ENCODE measurements at regions not wholly inside any gene's neighbourhood (a gene's known extent, or its start where the extent isn't known, plus 50 kb on each side); places are given as distances from the start of the nearest gene placed in this dataset.
A peak's percentile ranks its signal among the peaks of the same experiment; 100 is the strongest.
"Not testable (repeated sequence)": the region's sequence is repeated elsewhere in the genome, so short reads cannot be mapped to it uniquely, and the experiment has no call there.

GRCh38 chr3:177358091-177358976, 161.1 kb upstream of the TBL1XR1 start:
- peak; percentile 58 for DNase-seq (ENCODE audit: low spot score)

GRCh38 chr3:177358977-177359592, 161.8 kb upstream of the TBL1XR1 start:
- DNase-seq (ENCODE audit: low spot score): no peak

- DNase-seq (ENCODE audit: low spot score): peak; percentile 93
Measured at GRCh38 chr3:177359593-177360357, 162.5 kb upstream of the TBL1XR1 start.

GRCh38 chr3:177361081-177361938, 164.0 kb upstream of the TBL1XR1 start:
- no peak for DNase-seq (ENCODE audit: low spot score)

- DNase-seq (ENCODE audit: low spot score): no peak
Measured at GRCh38 chr3:177362626-177363025, 165.3 kb upstream of the TBL1XR1 start.

- no peak for DNase-seq (ENCODE audit: low spot score)
Measured at GRCh38 chr3:177364236-177364635, 167.0 kb upstream of the TBL1XR1 start.

GRCh38 chr3:177365294-177365693, 168.0 kb upstream of the TBL1XR1 start:
- DNase-seq (ENCODE audit: low spot score): not testable (repeated sequence)

GRCh38 chr3:177367788-177368187, 170.5 kb upstream of the TBL1XR1 start:
- DNase-seq (ENCODE audit: low spot score): no peak

- no peak for DNase-seq (ENCODE audit: low spot score)
Measured at GRCh38 chr3:177370246-177370822, 173.1 kb upstream of the TBL1XR1 start.

- DNase-seq (ENCODE audit: low spot score): no peak
Measured at GRCh38 chr3:177371146-177371545, 173.9 kb upstream of the TBL1XR1 start.

- no peak for DNase-seq (ENCODE audit: low spot score)
Measured at GRCh38 chr3:177371888-177372287, 174.6 kb upstream of the TBL1XR1 start.

GRCh38 chr3:177374323-177374722, 177.0 kb upstream of the TBL1XR1 start:
- no peak for DNase-seq (ENCODE audit: low spot score)

GRCh38 chr3:177375316-177375715, 178.0 kb upstream of the TBL1XR1 start:
- DNase-seq (ENCODE audit: low spot score): no peak

- no peak for DNase-seq (ENCODE audit: low spot score)
Measured at GRCh38 chr3:177377166-177377565, 179.9 kb upstream of the TBL1XR1 start.

GRCh38 chr3:177378168-177378567, 180.9 kb upstream of the TBL1XR1 start:
- DNase-seq (ENCODE audit: low spot score): no peak

GRCh38 chr3:177379045-177379444, 181.8 kb upstream of the TBL1XR1 start:
- no peak for DNase-seq (ENCODE audit: low spot score)

GRCh38 chr3:177381070-177381469, 183.8 kb upstream of the TBL1XR1 start:
- DNase-seq (ENCODE audit: low spot score): no peak

- no peak for DNase-seq (ENCODE audit: low spot score)
Measured at GRCh38 chr3:177382944-177383343, 185.7 kb upstream of the TBL1XR1 start.

GRCh38 chr3:177385186-177385585, 187.9 kb upstream of the TBL1XR1 start:
- DNase-seq (ENCODE audit: low spot score): no peak

- DNase-seq (ENCODE audit: low spot score): peak; percentile 36
Measured at GRCh38 chr3:177385831-177386301, 188.6 kb upstream of the TBL1XR1 start.

GRCh38 chr3:177388209-177388608, 190.9 kb upstream of the TBL1XR1 start:
- no peak for DNase-seq (ENCODE audit: low spot score)
